Neural cell (in vitro differentiated cells): ENCODE measurements at regions not wholly inside any gene's neighbourhood (a gene's known extent, or its start where the extent isn't known, plus 50 kb on each side); places are given as distances from the start of the nearest gene placed in this dataset.

Source experiments
- H2AFZ ChIP-seq: fragments of 200-600, 300-800 bp; sonication (generic), shearing (Covaris generic); 2 replicates; pipeline ENCODE4 v1.6.0; 2014; ENCODE audit warnings: low read depth, mild to moderate bottlenecking, antibody characterized with exemption, low read length, moderate library complexity
- H3F3A ChIP-seq: fragments of 200-600 bp; shearing (Covaris generic); 2 replicates; pipeline ENCODE4 v1.6.1; 2016; ENCODE audit warnings: mild to moderate bottlenecking, moderate library complexity, mixed read lengths, antibody characterized with exemption, low read length; ENCODE audit not compliant: insufficient read depth, poor library complexity, severe bottlenecking
- H3K27ac ChIP-seq: fragments of 200-600, 300-800 bp; sonication (generic), shearing (Covaris generic); 2 replicates; pipeline ENCODE4 v1.5.1; 2014; ENCODE audit warnings: mild to moderate bottlenecking, low read length, moderate library complexity
- H3K27me3 ChIP-seq: fragments of 300-800, 200-600 bp; sonication (generic), shearing (Covaris generic); 2 replicates; pipeline ENCODE4 v1.6.0; 2014; ENCODE audit warnings: mild to moderate bottlenecking, low read depth, low read length, moderate library complexity; ENCODE audit not compliant: insufficient read depth
- H3K36me3 ChIP-seq: fragments of 300-800, 200-600 bp; sonication (generic), shearing (Covaris generic); 2 replicates; pipeline ENCODE4 v1.5.1; 2014; ENCODE audit warnings: mild to moderate bottlenecking, antibody characterized with exemption, low read length, moderate library complexity; ENCODE audit not compliant: insufficient read depth
- H3K4me2 ChIP-seq: fragments of 300-800, 200-600 bp; sonication (generic), shearing (Covaris generic); 2 replicates; pipeline ENCODE4 v1.6.0; 2014; ENCODE audit warnings: mild to moderate bottlenecking, low read length
- H3K4me3 ChIP-seq: fragments of 300-800, 200-600 bp; sonication (generic), shearing (Covaris generic); 2 replicates; pipeline ENCODE4 v1.5.1; 2014; ENCODE audit warnings: mild to moderate bottlenecking, low read length, moderate library complexity
- H3K79me2 ChIP-seq: fragments of 200-600 bp; shearing (Covaris generic); replicated peaks from 2 replicates; pipeline ENCODE4 v1.6.0; 2014; ENCODE audit warnings: mild to moderate bottlenecking, low read length, moderate library complexity; ENCODE audit not compliant: insufficient read depth
- H3K9ac ChIP-seq: fragments of 300-800, 200-600 bp; sonication (generic), shearing (Covaris generic); 2 replicates; pipeline ENCODE4 v1.6.1; 2016; ENCODE audit warnings: mild to moderate bottlenecking, low read length, mixed read lengths
- H3K9me2 ChIP-seq: fragments of 200-600 bp; shearing (Covaris generic); 2 replicates; pipeline ENCODE4 v1.6.1; 2016; ENCODE audit warnings: mild to moderate bottlenecking, low read length, mixed read lengths; ENCODE audit not compliant: insufficient read depth
- H3K9me3 ChIP-seq: fragments of 200-600, 300-800 bp; sonication (generic), shearing (Covaris generic); 2 replicates; pipeline ENCODE4 v1.6.1; 2016; ENCODE audit warnings: mild to moderate bottlenecking, mixed run types, low read length, moderate library complexity, mixed read lengths
- H4K20me1 ChIP-seq: fragments of 200-600 bp; shearing (Covaris generic); 2 replicates; pipeline ENCODE4 v1.6.1; 2016; ENCODE audit warnings: mild to moderate bottlenecking, mixed run types; ENCODE audit not compliant: insufficient read depth
- CTCF ChIP-seq: fragments of 450-650 bp; IDR thresholded peaks from 2 replicates; pipeline ENCODE4 v1.5.1; 2014; ENCODE audit warnings: antibody characterized with exemption, mild to moderate bottlenecking, moderate library complexity; ENCODE audit not compliant: poor library complexity, severe bottlenecking
- EP300 ChIP-seq: fragments of 450-650 bp; conservative IDR thresholded peaks from 2 replicates; pipeline ENCODE4 v1.6.1; 2014; ENCODE audit warnings: antibody characterized with exemption, mild to moderate bottlenecking, moderate library complexity; ENCODE audit not compliant: poor library complexity, severe bottlenecking
- EZH2 ChIP-seq: fragments of 200-600, 300-800 bp; shearing (Covaris generic), sonication (generic); IDR thresholded peaks from 2 replicates; pipeline ENCODE4 v1.6.1; 2014; ENCODE audit warnings: antibody characterized with exemption, low read length, borderline replicate concordance, mild to moderate bottlenecking; ENCODE audit not compliant: insufficient read depth, poor library complexity, severe bottlenecking
- MXI1 ChIP-seq: fragments of 450-650 bp; conservative IDR thresholded peaks from 2 replicates; pipeline ENCODE4 v1.6.1; 2014; ENCODE audit warnings: antibody characterized with exemption, mild to moderate bottlenecking; ENCODE audit not compliant: poor library complexity, severe bottlenecking
- POLR2AphosphoS5 ChIP-seq: IDR thresholded peaks from 2 replicates; pipeline ENCODE4 v1.6.1; 2012
- RAD21 ChIP-seq: fragments of 450-650 bp; conservative IDR thresholded peaks from 2 replicates; pipeline ENCODE4 v1.6.1; 2014; ENCODE audit warnings: antibody characterized with exemption, mild to moderate bottlenecking, moderate library complexity
- REST ChIP-seq: IDR thresholded peaks from 2 replicates; pipeline ENCODE4 v1.6.1; 2012; ENCODE audit warnings: borderline replicate concordance
- SMC3 ChIP-seq: fragments of 450-650 bp; conservative IDR thresholded peaks from 2 replicates; pipeline ENCODE4 v1.6.1; 2014; ENCODE audit warnings: antibody characterized with exemption, mild to moderate bottlenecking, moderate library complexity; ENCODE audit not compliant: poor library complexity
- TAF1 ChIP-seq: IDR thresholded peaks from 2 replicates; pipeline ENCODE4 v1.6.1; 2012; ENCODE audit warnings: low read depth

DNA sequence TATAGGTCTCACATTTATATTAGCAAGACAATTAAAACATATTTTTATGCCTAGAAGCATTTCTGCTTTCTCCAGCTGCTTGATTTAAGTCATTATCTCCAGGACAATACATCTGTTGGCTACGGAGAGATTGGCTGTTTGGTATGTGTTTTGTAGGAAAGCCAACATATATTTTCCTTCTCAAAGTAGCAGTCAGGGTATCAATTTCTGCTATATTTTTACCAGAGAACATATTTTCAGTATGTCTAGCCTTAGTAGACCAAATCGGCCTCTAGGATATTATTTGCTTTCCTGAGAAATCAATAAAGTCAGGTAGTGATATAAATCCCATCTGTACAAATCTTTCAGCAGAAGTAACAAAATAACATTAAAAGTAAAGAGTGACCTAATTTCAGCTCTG is 150.0 kb upstream of the COL3A1 start:
- Histone ChIP-seq H3K36me3 (no peaks in the 10 kb centered on the region), H4K20me1 (no peaks in the 10 kb centered on the region), H2AFZ (no peak overlapping the region), H3K79me2 (no peaks in the 10 kb centered on the region), H3K9me3 (no peaks in the 10 kb centered on the region), H3K4me3 (no peak overlapping the region), H3F3A (no peaks in the 10 kb centered on the region), H3K27ac (no peak overlapping the region), H3K9ac (no peak overlapping the region), H3K4me2 (no peak overlapping the region), H3K27me3 (no peaks in the 10 kb centered on the region), H3K9me2 (no peaks in the 10 kb centered on the region)
- TF ChIP-seq EP300 (no peak), MXI1 (no peak)

- Histone ChIP-seq H4K20me1 (no peaks in the 10 kb centered on the region), H3K9ac (no peak overlapping the region), H3K27me3 (no peaks in the 10 kb centered on the region), H2AFZ (no peak overlapping the region), H3K36me3 (no peaks in the 10 kb centered on the region), H3F3A (no peaks in the 10 kb centered on the region), H3K79me2 (no peaks in the 10 kb centered on the region), H3K9me2 (no peaks in the 10 kb centered on the region), H3K27ac (no peak overlapping the region), H3K4me3 (no peak overlapping the region), H3K4me2 (no peak overlapping the region), H3K9me3 (peaks cover 3% of the 10 kb centered on the region)
- TF ChIP-seq POLR2AphosphoS5 (no peak), TAF1 (no peak), SMC3 (no peak), RAD21 (no peak), REST (no peak), EZH2 (no peak), MXI1 (no peak), CTCF (no peak), EP300 (no peak)
These were observed 140.8 kb upstream of the COL3A1 start for GRCh38 chr2:188833331-188833730.

DNA sequence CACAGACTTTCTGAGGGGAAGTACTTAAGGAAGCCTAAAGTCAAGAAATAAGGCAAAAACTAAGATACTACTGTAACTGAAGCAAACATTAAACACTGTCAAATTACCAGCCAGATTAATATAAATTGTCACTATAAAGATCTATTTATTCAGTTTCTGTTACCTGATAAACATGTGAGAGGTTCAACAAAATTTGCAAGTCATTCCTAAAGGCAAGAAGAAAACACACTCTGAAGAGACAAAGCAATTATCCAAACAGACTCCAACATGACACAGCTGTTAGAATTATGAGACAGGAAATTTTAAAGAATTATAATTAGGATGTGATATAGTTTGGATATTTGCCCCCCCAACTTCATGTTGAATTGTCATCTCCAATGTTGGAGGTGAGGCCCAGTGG is 140.4 kb upstream of the COL3A1 start:
- H3K4me3 ChIP-seq, result no peak overlapping the region
- no peaks in the 10 kb centered on the region for H3K9me2 ChIP-seq
- no peaks in the 10 kb centered on the region for H4K20me1 ChIP-seq
- H3K4me2 ChIP-seq, result no peak overlapping the region
- no peaks in the 10 kb centered on the region for H3K79me2 ChIP-seq
- H3F3A ChIP-seq, result no peaks in the 10 kb centered on the region
- no peaks in the 10 kb centered on the region for H3K36me3 ChIP-seq
- no peak overlapping the region for H2AFZ ChIP-seq
- TF ChIP-seq MXI1 (no peak), TAF1 (no peak), EZH2 (no peak), EP300 (no peak), CTCF (no peak), POLR2AphosphoS5 (no peak), REST (no peak), SMC3 (no peak), RAD21 (no peak)
- H3K9ac ChIP-seq, result no peak overlapping the region
- no peak overlapping the region for H3K27ac ChIP-seq
- no peaks in the 10 kb centered on the region for H3K27me3 ChIP-seq
- H3K9me3 ChIP-seq, result peaks cover 3% of the 10 kb centered on the region
